Anterior cingulate cortex (tissue), 58 donors: ENCODE measurements at regions not wholly inside any gene's neighbourhood (a gene's known extent, or its start where the extent isn't known, plus 50 kb on each side); places are given as distances from the start of the nearest gene placed in this dataset.

Source experiments
- DNase-seq, 58 donors: peaks; one replicate each; lab custom pipeline; 2025; lab: John Stamatoyannopoulos, UW

DNA sequence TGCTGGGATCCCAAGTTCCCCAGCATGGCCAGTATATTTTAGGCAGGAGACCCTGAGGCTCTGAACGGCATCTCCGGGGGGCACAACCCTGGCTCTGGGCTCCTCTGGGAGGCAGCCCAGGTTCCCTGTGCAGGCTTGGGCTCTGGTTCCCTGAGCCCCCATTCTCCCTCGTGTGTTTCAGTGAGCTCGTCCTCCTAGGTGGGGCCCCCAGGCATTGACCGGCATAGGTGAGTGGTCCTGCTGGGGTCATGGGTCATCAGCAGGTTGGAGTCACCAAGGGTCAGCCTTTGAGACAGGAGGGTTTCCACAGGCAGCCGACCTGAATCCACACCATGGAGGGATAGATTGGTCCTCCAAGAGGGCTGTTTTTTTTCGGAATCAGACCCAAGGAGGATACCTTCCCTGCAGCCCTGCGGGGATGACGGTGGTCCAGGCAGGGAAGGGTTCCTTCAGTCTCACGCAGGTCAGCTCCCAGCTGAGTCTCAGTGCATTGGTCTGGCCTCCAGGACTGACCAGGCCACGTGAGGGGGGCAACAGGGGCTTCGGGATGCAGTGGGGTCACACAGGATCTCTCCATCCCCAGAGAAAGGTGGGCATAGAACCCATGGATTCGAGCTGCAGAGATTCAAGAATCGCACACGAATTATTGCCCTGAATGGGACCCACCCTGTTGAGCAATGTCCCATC, 226.0 kb downstream of the SNRPN start:
- DNase-seq = no peak

- DNase-seq = no peak
Observed at GRCh38 chr15:25181293-25182097, 226.7 kb downstream of the SNRPN start.

- no peak for DNase-seq
Observed at GRCh38 chr15:25182098-25182478, 227.3 kb downstream of the SNRPN start.

- DNase-seq = no peak
Observed at GRCh38 chr15:25182736-25183445, 228.1 kb downstream of the SNRPN start.

DNA sequence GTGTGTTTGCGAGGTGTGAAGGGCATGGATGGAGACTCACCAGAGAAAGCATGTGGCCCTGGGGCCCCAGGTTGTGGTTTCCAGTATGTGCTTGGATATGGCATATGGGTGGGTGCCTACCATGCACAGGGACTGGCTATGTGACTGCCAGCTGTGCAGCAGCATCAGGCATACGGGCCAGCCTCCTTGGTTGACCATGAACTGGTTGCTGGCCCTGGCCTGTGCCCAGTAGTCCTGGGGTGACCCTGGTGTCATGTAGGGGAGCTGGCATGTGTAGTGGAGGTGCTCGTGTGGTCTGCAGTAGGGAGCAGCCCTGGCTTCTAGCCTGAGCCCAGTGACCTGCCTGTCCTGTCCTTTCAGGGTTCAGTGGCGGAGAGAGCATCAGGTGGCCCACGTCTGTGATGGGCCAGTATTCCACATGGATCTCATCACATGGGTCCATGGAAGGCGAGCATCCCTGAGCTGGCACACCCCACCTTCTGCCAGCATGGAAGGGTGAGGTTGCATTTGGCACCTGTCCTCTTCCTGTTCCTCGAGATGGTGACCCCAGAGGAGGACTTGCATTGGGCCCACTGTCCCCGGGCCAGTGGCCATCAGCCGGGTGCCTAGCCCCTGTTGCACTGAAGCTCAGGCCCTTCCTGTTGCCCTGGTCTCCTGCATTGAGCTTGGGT, 228.9 kb downstream of the SNRPN start:
- no peak for DNase-seq

- DNase-seq = no peak
Observed at GRCh38 chr15:25184356-25185155, 229.8 kb downstream of the SNRPN start.

DNA sequence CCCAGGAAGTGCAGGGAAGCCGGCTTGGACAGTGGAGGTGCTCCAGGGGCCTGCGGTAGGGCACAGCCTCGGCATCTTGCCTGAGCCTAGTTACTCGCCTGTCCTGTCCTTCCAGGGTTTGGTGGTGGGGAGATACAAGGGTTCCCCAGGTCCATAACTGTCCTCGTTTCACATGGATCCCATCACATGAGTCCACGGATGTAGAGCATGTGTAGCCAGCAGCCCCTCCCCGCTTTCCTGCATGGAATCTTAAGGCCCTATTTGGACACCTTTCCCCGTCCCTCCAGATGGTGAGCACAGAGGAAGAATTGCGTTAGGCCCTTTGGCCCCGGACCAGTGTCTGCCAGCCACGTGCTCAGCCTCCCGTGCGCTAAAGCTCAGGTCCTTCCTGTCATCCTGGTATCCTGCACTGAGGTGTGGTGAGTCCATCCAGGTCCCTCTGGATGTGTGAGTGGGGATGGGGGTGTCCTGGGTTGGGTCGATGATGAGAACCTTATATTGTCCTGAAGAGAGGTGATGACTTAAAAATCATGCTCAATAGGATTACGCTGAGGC, 230.4 kb downstream of the SNRPN start:
- DNase-seq = no peak

- DNase-seq = no peak
Observed at GRCh38 chr15:25185791-25186190, 231.0 kb downstream of the SNRPN start.

DNA sequence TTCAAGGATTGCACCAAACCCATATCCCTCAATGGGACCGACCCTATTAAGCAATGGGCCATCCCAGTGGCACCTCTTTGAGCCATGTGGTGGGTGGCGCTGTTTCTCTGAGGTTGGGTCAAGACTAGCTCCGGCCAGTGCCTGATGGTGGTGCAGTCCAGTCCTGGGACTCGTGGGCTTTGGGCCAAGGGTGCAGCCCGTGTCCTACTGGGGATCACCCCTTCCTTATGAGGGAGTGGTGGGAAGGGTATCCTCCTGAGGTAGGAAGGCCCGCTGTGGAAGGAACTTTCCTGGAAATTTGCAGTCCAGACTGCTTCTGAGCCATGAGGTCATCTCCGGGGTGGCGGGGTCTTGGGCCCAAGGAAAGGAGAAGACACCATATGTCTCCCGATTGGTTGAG, 231.6 kb downstream of the SNRPN start:
- no peak for DNase-seq

- DNase-seq = no peak
Observed at GRCh38 chr15:25186906-25187645, 232.3 kb downstream of the SNRPN start.

- DNase-seq = no peak
Observed at GRCh38 chr15:25188051-25188450, 233.3 kb downstream of the SNRPN start.

GRCh38 chr15:25188551-25189101, 233.8 kb downstream of the SNRPN start:
- DNase-seq = no peak

- DNase-seq = no peak
Observed at GRCh38 chr15:25189551-25189950, 234.8 kb downstream of the SNRPN start.

DNA sequence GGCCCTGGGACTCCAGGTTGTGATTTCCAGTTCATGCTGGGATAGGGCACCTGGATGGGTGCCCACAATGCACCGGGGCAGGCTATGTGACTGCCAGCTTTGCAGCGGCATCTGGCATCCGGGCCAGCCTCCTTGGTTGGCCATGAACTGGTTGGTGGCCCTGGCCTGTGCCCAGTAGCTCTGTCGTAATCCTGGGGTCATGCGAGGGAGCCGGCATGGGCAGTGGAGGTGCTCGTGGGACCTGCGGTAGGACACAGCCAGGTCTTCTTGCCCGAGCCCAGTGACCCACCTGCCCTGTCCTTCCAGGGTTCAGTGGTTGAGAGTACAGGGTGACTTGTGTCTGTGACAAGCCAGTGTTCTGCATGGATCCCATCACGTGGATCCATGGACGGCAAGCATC, 237.9 kb downstream of the SNRPN start:
- no peak for DNase-seq

DNA sequence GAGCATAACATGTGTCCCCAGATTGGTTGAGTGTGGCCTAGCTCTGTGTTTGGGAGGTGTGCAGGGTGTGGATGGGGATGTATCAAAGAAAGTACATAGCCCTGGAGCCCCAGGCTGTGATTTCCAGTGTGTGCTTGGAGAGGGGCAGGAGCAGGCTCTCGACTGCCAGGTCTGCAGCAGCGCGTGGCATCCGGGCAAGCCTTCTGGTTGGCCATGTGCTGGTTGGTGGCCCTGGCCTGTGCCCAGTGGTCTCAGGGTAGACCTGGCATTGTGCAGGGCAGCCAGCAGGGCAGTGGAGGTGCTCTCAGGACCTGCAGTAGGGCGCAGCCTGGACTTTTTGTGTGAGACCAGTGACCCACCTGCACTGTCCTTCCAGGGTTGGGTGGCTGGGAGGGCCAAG, 231.5 kb downstream of the UBE3A start:
- no peak for DNase-seq

DNA sequence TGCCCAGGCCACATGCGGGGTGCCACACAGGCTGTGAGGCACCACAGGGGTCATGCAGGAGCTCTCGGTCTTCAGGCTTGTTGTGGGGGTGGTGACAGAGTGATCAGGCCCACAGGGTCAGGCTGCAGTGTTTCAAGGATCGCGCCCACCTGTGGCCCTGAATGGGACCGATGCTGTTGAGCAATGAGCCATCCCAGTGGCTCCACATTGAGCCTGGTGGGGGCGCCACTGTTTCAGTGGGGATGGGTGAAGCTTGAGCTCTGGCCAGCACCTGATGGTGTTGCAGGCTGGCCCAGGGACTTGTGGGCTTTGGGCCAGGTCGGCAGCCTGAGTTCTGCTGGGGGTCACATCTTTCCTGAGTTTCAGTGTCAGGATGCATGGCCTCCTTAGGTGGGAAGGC, 230.1 kb downstream of the UBE3A start:
- DNase-seq = no peak

DNA sequence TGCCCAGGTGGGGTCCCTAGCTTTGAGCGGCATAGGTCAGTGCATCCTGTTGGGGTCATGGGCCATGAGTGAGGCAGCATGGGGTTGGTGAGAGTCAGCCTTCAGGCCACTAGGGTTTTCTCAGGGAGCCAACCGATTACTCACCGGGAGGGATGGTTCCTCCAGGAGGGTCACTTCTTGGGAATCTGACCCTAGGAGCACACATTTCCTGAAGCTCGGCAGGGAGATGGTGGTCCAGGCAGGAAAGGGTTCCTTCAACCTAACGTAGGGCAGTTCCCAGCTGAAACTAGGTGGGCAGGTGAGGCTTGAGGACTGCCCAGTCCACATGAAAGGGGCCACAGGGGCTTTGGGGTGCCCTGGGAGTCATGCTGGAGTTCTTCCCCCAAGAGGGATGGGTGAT, 218.0 kb downstream of the UBE3A start:
- no peak for DNase-seq

GRCh38 chr15:25224396-25224795, 214.4 kb downstream of the UBE3A start:
- no peak for DNase-seq

- DNase-seq = no peak
Observed at GRCh38 chr15:25226360-25226759, 212.5 kb downstream of the UBE3A start.
